Activated CD4-positive, alpha-beta T cell treated with anti-CD3 and anti-CD28 coated beads, Interleukin-2, Interleukin-4, amounts not matched to agents 100 ng/mL and 50 ng/mL, durations not matched to agents 16 hours and 8 hours (primary cell): ENCODE measurements at regions not wholly inside any gene's neighbourhood (a gene's known extent, or its start where the extent isn't known, plus 50 kb on each side); places are given as distances from the start of the nearest gene placed in this dataset.

ENCODE experiments used
- DNase-seq: peaks from one replicate; pipeline ENCODE4 v3.0.0-alpha.2; 2020; ENCODE audit warnings: low spot score

DNA sequence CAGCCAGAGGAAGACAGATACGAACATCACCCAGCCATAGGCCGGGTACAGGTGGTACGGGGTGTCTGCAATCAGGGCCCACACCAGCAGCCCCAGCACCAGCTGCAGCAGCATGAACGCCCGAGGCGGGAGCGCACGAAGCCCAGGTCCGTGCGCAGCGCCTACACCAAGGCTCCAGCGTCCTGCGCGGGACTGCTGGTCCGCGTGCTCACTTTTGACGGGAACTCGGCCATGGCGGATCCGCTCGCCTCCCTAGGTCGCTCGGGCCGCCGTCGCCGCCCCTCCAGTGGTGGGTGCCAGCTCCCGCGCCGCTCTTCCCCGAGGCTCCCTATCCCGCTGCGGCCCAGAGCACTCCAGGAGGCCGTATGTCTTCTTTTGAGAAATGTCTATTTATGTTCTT is 181.2 kb upstream of the DIPK2B start:
- DNase-seq, result no peak

DNA sequence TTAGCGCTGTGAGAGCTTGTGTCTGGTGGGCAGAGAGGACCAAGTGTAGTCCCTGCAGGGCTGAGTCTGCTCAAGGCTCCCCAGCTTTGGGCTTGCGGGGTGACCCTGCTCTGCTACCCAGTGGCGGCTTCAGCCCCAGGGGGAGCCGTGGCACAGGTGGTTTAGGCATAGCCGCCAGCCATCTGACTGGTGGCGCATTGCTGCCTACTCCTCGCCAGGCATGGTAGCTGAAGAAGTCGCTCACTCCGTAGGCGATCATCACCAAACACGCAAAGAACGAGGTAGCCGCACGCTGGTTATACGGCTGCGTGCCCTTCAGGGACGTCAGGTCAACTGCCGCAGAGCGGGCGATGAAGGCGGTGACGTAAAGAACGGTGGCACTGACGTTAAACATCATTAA is 180.7 kb upstream of the DIPK2B start:
- no peak for DNase-seq

DNA sequence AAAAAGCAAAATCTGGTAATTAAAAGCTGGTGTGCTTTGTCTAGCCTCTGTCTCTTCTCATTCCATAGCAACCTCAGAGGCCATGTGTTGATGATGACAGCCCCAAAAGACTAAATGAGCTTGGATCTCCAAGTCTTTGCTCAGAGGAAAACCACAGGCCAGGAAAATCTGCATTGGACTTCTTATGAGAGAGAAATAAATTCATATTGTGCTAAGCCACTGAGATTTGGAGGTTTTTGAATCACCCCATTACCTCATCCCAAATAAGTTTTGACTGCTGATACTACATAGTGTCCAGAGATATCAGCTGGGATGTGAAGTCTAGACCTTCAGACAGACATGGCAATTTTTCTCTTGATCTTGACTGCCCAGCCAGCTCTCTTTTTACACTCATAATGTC is 178.6 kb upstream of the DIPK2B start:
- no peak for DNase-seq

DNA sequence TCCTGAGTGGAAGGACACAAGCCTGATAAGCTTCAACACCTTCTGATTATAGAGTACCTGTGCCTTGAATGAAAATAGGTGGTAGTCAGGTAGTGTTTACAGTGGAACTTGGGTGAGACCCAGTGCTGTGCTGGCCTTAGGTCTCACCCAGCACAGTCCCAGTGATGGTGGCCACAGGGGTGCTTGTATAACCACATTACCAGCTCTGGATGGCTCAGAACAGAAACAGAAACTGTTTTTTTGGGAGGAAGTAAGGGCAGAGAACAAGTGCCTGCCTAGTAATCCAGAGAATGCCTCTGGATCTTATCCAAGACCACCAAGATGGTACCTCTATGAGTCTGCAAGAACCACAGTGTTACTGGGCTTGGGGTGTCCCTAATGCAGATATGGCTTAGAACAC is 171.5 kb upstream of the DIPK2B start:
- DNase-seq, result no peak

DNA sequence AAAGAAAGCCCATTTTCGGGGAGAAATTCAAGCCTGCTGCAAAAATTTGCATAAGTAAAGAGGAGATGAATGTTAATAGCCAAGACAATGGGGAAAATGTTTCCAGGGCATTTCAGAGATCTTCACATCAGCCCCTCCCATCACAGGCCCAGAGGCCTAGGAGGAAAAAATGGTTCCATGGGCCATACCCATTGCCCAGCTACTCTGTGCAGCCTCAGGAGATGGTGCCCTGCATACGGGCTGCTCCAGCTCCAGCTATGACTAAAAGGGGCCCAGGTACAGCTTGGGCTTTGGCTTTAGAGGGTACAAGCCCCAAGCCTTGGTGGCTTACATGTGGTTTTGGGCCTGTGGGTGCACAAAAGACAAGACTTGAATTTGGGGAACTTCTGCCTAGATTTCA is 168.0 kb upstream of the DIPK2B start:
- DNase-seq, result no peak

DNA sequence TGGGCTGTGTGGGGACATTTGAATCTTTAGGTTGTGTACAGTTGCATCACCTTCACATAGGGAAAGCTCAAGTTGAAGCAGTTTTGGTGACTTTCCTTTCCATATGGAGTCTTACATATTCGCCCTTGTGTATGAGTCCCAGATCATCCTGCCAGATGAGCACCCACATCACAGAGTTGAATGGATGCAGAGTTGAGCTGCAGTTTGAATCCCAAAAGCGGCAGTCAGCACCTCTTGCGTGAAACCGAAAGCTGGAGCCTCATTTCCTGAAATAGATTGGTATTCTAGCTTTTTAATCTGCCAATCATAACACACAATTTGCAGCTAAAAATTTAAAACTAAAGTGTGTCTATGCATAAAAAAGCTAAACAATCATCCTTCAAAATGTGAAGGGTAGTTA is 162.9 kb upstream of the DIPK2B start:
- DNase-seq, result no peak

DNA sequence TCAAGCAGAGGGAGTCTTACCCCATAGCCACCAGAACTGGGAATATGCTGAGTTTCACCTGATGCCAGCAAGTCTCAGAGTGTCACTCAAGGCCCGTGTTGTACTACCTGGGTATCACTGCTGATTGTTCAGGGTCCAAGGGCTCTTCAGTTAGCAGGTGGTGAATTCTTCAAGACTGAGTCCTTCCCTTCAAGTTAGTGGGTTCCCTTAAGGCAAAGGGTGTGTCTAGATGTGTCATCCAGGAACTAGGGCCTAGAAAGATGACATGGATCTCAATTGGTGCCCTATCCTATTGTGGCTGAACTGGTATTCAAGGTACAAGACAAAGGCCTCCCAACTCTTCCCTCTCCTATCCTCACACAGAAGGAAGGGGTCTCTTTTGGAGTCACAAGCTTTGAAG is 159.9 kb upstream of the DIPK2B start:
- no peak for DNase-seq

DNA sequence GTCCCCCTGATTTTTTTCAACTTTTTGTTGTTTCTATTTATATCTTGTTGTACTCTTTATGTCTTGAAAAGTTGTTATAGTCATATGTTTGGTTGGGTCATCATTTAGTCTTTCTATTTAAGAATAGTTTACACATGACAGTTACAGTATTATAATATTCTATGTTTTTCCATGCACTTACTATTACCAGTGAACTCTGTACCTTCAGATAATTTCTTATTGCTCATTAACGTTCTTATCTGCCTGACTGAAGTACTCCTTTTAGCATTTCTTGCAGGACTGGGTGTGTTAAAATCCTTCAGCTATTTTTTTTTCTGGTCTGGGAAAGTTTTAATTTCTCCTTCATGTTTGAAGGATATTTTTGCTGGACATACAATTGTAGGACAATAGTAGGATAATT is 157.7 kb upstream of the DIPK2B start:
- no peak for DNase-seq

DNA sequence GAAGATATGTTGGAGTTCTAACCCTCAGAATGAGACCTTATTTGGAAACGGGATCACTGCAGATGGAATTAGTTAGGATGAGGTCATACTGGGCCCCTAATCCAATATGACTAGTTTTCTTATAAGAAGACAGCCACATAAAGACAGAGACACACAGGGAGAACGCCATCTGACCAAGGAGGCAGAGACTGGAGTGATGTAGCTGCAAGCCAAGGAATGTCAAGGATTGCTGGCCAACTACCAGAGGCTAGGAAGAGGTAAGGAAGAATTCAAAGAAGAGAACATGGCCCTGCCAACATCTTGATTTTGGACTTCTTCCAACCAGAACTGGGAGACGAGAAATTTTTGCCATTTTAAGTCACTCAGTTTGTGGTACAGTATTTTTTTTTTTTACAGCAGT is 152.8 kb upstream of the DIPK2B start:
- no peak for DNase-seq

DNA sequence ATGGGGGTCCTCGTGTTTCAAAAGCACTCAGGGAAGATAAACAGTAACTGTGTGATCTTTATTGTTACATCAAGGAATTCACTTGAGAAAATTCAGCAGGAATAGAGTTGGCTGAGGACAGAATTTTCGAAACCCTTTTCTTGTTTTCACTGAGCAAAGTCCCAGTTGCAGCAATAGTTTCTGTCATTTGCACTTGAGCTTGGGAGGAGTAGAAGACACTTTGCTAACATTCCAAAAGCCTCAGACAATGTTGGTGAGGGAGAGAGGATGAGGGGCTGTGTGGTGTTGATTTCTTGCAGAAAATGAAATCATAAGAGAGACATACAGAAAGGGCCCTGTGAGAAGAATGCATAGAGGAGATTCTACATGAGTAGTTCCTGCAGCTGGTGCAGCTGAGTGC is 151.9 kb upstream of the DIPK2B start:
- DNase-seq, result no peak

DNA sequence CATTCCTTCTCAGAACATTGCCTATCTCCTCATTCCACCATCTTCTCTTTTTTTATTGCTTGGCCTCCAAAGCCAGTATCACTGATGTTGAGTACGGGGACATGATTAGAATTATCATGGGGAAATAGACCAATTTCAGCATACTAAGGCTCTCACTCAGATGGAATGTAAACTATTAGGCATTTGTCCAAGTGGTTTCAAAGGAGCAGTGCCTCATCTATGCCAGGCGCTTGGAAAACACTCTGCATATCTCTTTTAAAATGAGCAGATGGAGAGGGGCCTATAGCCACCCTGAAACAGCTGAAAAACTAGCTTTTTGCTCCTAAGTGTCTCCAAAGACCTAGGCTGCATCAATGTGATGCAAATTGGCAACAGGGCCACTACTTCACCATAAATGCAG is 150.8 kb upstream of the DIPK2B start:
- DNase-seq, result no peak

DNA sequence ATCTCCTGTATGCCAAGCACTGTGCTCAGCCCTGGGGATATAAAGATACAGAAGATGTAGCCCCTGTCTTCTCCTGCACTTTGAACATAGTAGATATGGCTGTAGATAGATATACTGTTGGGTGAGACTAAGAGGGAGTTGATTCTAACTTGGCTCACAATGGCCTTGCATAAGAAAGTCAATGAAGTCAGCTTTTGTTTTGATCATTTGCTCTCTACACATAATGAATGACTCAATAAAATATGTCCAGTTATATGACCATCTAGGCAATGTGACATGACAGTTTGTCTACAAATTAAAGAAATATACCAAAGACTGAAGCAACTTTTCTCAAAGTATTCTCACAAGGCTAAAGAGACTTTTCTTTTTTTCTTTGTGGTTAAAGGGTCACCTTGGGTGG is 147.6 kb upstream of the DIPK2B start:
- DNase-seq, result no peak

DNA sequence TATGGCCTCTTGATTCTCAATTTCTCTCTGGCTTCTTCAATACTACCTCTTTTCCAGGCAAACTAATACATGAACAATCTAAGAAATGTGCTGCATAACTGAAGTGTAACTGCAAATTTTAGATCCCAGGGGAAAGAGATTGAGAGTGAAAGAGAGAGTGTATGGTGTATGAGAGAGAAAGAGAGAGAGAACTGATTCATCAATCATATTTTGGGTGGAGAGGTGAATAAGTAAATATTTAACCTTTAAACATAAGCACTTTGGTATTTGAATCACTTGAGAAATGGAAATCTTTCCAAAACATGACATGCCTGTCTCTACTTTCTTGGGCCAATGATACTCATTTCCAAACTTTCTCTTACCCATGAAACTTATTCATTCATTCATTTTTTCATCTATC is 147.2 kb upstream of the DIPK2B start:
- no peak for DNase-seq

DNA sequence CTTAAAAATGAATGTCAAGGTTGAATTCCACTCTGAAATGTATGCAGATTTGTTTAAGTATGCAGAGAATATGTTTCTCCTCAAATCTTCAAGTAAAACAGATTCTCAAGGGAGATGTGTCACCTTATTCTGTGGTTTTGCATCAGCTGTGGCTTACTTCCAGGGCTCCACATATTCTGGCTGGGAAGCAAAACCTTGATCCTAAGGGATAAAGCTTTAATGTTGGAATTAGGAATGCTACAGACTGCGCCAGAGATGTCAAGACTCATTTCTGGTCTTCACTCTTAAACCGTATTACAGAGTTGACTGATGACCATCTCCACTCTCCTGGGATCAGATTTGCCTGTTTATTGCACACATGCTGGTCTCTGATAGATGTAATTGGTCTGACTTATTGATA is 143.9 kb upstream of the DIPK2B start:
- no peak for DNase-seq

DNA sequence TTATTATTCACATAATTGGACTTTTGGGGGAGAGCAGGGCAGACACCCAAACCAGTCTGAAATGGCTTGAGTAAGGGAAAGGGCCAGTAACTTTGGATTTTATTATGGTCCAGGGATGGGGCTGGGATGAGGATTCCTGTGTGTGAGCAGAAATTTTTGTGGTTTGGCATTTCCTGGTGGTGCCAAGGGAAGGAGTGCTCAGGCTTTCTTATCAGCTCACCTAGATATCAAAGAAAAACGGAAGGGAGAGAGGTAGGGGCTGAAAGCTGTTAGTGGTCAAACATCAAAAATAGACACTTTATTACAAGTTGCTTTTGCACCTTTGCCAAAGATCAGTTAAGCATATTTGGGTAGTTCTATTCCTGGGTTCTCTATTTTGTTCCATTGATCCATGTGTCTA is 128.5 kb upstream of the DIPK2B start:
- DNase-seq, result no peak

DNA sequence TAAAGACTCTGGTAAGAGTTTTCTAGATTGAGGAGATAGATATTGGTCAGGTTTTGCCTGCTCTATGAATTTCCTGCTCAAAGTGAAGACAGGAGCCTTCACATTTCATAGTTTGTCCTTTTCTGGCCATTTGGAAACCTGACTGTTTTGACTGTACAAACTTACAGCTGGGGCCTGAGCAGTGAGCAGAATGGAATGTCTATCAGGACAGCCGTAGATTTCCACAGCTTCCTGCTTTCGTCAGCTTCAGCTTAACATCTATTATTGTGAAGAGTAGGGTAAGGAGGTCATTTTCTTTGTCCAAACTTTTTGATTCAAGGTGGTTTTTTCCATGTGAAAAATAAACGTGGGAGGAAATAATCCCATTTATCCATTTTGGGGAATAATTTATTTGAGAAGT is 124.3 kb upstream of the DIPK2B start:
- DNase-seq, result no peak

DNA sequence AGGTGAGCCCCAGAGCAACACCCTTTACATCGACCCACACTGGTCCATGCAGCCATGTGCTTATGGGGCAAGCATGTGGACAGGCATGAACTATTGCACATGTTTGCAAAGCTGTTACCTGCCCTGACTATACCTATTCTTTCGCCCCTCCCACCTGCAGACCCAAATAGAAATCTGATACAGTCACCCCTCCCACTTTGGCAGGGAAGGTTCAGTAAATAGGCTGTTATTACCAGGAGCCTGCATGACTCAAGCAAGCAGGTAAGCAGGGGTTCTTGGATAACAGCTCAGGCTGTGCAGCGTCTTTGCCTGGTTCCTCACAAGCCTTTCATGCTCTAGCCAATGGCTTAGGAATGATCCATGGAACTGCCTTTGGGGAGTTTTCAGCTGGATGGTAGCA is 122.7 kb upstream of the DIPK2B start:
- DNase-seq, result no peak

DNA sequence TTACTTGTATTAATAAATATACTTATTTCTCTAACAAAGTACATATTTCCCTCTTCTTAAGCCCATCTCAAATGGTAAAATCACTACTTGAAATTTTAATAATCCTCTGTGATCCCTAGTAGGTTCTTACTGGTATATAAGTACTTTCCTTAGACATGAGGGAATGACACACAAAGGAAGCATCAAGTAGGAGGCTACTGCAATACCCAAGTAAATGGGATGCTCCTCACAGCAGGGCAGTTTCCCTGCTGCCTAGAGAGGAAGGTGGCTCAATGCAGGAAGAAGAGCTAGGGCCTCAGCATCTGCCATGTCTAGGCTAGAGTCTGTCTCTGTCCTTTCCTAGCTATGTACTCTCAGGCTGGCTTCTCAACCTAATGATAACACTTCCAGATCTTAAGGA is 122.1 kb upstream of the DIPK2B start:
- no peak for DNase-seq

DNA sequence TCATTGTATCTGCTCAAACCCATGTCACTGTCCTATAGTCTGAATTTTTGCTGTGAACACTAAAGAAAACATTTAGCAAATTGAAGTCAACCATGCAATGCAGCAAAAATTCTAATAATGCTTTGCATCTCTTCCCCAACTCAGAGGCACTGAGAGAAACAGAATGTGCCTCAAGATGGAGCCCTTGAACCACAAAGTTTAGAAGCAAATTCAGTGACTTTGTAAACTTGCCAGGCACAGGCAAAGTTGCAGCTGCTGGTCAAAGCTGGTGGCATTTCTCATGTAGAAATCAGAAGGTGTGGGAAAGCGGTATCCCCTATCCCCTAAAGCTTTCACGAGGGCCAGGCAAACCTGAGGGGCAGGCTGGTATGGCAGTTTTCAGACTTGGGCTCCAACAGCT is 121.7 kb upstream of the DIPK2B start:
- DNase-seq, result peak; percentile 18

DNA sequence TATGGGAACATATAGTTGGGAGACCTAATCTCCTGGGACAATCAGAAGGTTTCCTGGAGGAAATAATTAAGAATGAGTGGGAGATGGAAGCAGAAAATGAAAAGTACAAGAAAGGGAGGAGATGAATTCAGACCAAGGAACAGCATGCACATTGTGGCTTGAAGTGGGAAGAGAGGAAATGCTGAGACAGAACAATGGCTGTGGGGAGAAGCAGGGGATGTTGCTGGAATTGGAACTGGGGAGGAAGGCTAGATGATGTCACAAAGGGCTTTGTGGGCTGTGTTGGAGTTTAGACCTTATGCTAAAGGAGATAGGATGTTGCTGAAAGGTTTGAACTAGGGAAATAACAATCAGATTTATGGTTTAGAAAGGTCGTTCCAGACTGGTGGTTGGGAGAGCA is 119.5 kb upstream of the DIPK2B start:
- DNase-seq, result no peak

DNA sequence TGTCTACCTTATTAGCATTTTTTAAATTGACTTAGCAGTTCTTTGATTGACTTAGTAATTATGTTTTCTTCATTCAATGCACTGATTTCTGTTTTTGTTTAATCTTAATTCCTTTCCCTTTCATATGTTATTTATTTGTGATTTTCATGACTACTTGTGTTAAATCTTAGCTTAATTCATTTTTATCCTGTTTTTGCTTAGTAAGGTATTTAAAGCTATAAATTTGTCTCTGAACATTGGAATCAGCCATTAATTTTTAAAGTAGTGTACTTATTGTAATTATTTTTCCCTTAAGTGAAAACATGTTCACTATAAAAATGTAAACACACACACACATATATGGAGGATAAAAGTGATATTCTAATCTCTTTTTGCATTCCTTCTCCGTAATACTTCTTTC is 109.1 kb upstream of the DIPK2B start:
- DNase-seq, result no peak

DNA sequence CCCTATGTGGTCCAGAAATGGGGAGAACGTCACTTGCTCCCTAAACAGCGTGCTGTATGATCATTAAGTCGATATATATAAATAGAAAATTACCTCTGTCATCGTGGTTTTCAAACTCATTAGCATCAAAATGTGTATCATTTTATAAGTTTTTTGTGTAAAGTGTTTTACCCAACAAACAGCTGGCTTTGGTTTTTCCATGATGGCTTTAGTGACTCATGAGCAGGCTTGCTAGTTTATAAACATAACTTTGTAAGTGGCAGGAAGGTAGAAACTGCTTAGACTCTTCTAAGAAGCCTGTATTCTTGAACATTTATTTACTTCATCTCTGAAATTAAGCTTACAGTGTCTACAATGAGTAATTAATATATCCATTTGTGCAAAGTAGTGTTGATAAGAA is 108.4 kb upstream of the DIPK2B start:
- DNase-seq, result no peak

DNA sequence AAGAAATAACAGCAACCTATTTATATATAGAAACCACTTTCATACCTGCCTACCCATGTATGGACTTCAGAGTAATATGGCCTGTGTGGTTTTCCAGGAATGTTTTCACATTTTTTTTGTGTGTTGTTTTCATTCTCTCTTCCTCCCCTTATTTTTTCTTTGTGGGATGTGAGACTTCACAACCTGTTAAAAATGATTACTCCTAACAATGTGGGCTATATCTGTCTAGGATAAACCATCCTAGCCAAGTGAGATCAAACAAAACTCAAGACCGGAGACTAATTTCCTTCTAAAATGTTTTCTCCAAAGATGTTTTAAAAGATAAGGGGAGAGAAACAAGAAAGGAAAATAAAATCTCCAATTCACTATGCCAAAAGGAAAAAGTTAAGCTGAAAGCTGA is 106.1 kb upstream of the DIPK2B start:
- no peak for DNase-seq

DNA sequence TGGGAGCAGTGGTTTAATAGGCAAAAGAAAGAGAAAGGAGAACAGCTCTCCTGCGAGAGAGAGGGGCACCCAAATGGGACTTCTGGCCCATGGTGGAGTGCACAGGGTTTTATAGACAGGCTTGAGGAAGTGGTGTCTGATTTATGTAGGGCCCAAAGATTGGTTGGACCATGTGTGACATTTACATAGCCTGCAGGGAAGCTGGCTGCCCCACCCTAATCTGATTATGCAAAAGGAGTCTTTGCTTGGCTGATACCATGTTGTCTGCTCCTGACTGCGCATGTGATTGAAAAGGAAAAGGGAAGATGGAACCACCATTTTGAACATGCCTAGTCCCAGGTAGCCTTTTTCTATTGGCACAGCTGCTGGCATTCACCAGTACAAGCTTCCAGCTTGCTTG is 100.0 kb upstream of the DIPK2B start:
- DNase-seq, result no peak

DNA sequence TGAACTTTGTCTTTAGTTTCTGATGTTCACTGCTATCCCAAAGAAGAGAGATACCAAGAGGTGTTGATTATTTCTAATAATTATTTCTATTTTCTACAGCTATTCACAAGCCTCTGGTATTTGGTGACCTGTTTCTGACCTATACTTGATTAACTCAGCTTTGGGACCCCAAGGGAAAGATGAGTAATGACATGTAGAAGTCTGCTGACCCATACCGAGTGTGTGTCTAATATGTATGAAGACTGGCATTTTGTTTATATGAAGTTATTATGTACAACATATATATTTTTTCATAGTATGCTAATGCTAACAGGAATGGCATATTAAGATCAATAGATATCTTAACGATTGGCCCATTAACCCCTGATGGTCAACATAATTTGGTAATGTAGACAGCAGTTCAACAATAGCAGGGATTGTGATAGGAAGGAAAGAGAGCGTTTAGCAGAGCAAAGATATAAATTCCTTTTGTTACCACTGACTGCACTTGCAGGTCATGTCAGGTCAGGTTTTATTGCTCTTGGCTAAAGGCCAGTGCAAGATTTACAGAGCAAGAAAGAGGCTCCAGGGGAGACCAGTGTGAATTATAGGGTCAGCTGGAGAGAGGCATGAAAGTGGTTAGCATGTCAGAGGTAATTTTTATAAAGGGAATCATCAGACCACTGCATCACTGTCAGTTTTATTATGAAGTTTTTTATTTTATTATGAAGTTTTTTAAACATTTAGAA is 94.7 kb upstream of the DIPK2B start:
- DNase-seq, result no peak
